Naive thymus-derived CD4-positive, alpha-beta T cell (primary cell): ENCODE measurements at regions not wholly inside any gene's neighbourhood (a gene's known extent, or its start where the extent isn't known, plus 50 kb on each side); places are given as distances from the start of the nearest gene placed in this dataset.

Experiments
- ATAC-seq: fragments of 150-1000 bp; cut with Tn5 transposase; 2 replicates; pipeline ENCODE4 v1.10.0; 2021; ENCODE audit warnings: mild to moderate bottlenecking, moderate library complexity
- CTCF ChIA-PET: fragments of 350-600 bp; sonication (Branson Sonifier 250); formaldehyde crosslinking; loops from one replicate; lab custom pipeline; 2021; ENCODE audit warnings: antibody characterized with exemption; lab: Charles Lee
- POLR2A ChIA-PET: fragments of 350-600 bp; sonication (Branson Sonifier 250); formaldehyde crosslinking; loops from one replicate; lab custom pipeline; 2021; ENCODE audit warnings: antibody characterized with exemption, inconsistent platforms; lab: Charles Lee
- DNase-seq, 9 donors: peaks; one replicate each; pipeline versions ENCODE4 v3.0.0 to v3.0.0-alpha.2; 2020 to 2022; ENCODE audit warnings: mixed read lengths in 1 of 9
- H3K27ac ChIP-seq: one replicate; pipeline ENCODE4 v1.7.0; 2013; ENCODE audit warnings: mild to moderate bottlenecking, low read depth, low read length, moderate library complexity
- H3K27me3 ChIP-seq, 2 donors: one replicate each; pipeline ENCODE4 v1.7.0; 2013; ENCODE audit warnings: low read length in 2 of 2, mild to moderate bottlenecking in 2 of 2, moderate library complexity in 2 of 2; ENCODE audit not compliant: control insufficient read depth in 2 of 2, insufficient read depth in 2 of 2
- H3K36me3 ChIP-seq, 3 experiments: 1 replicate in 2 of 3; 2 replicates in 1 of 3; pipeline ENCODE4 v1.7.0; 2013; ENCODE audit warnings: low read length in 3 of 3, mild to moderate bottlenecking in 3 of 3, moderate library complexity in 1 of 3; ENCODE audit not compliant: insufficient read depth in 3 of 3, control insufficient read depth in 2 of 3
- H3K4me1 ChIP-seq, 2 donors: one replicate each; pipeline ENCODE4 v1.7.0; 2013; ENCODE audit warnings: low read length in 2 of 2, mild to moderate bottlenecking in 2 of 2, moderate library complexity in 1 of 2; ENCODE audit not compliant: control insufficient read depth in 2 of 2, insufficient read depth in 2 of 2
- H3K4me3 ChIP-seq: 2 replicates; pipeline ENCODE4 v1.7.0; 2013; ENCODE audit warnings: mild to moderate bottlenecking, low read length
- H3K9me3 ChIP-seq, 3 experiments: 1 replicate in 2 of 3; 2 replicates in 1 of 3; pipeline ENCODE4 v1.7.0; 2013; ENCODE audit warnings: low read length in 3 of 3; ENCODE audit not compliant: control insufficient read depth in 2 of 3
- H3K27ac Mint-ChIP-seq, 9 donors: one replicate each; pipeline ENCODE4 v1.8.0; 2020 to 2022; ENCODE audit warnings: mixed read lengths in 9 of 9, mild to moderate bottlenecking in 8 of 9, moderate library complexity in 5 of 9, inconsistent platforms in 2 of 9
- H3K27me3 Mint-ChIP-seq, 5 donors: one replicate each; pipeline ENCODE4 v1.8.0; 2021 to 2022; ENCODE audit warnings: mixed read lengths in 5 of 5, mild to moderate bottlenecking in 1 of 5
- H3K36me3 Mint-ChIP-seq, 5 donors: one replicate each; pipeline ENCODE4 v1.8.0; 2020 to 2022; ENCODE audit warnings: mixed read lengths in 5 of 5, mild to moderate bottlenecking in 3 of 5, inconsistent platforms in 1 of 5
- H3K4me1 Mint-ChIP-seq, 7 donors: one replicate each; pipeline ENCODE4 v1.8.0; 2020 to 2022; ENCODE audit warnings: mixed read lengths in 7 of 7, mild to moderate bottlenecking in 3 of 7, inconsistent platforms in 1 of 7
- H3K4me3 Mint-ChIP-seq, 10 donors: one replicate each; pipeline ENCODE4 v1.8.0; 2020 to 2022; ENCODE audit warnings: mild to moderate bottlenecking in 10 of 10, mixed read lengths in 10 of 10, moderate library complexity in 6 of 10, inconsistent platforms in 2 of 10
- H3K9me3 Mint-ChIP-seq, 11 donors: one replicate each; pipeline ENCODE4 v1.8.0; 2020 to 2022; ENCODE audit warnings: mixed read lengths in 11 of 11, mild to moderate bottlenecking in 4 of 11, inconsistent platforms in 1 of 11, moderate library complexity in 1 of 11
- intact Hi-C, 2 donors: fragments of 100-400 bp; cut with micrococcal nuclease; formaldehyde crosslinking; loops; one replicate each; pipeline ENCODE4 v1.15.1; 2023

DNA sequence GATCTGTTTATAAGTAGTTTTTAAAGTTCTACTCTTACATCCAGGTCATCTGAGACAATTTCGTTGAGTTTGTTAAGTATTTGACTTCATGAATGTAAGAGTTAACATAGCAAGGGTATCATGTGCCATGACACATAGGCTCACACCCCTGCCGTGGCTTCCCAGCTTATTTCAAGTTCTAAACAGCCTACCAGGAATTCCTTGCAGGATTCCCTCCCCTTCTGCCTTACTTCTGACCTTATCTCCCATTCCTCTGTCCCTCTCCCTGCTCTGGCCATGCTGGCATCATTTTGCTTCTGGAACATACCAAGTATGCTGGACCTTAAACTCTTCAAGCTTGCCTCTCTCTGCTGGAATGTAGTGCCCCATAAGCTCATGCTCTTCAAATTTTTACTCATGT, 369.9 kb upstream of the PCDH7 start:
- no peaks in the 10 kb centered on the region for H3K27me3 Mint-ChIP-seq
- Histone ChIP-seq H3K9me3 (no peaks in the 10 kb centered on the region), H3K27me3 (no peaks in the 10 kb centered on the region), H3K27ac (no peak overlapping the region), H3K4me3 (no peak overlapping the region), H3K4me1 (no peaks in the 10 kb centered on the region), H3K36me3 (no peaks in the 10 kb centered on the region)
- no peaks in the 10 kb centered on the region for H3K4me1 Mint-ChIP-seq
- ChIA-PET POLR2A (no interaction called here), CTCF (no interaction called here)
- no peak overlapping the region for H3K27ac Mint-ChIP-seq
- H3K9me3 Mint-ChIP-seq = peaks cover 2 to 37% (median 15%) of the 10 kb centered on the region in 11 donors
- H3K36me3 Mint-ChIP-seq = no peaks in the 10 kb centered on the region
- no peak for ATAC-seq
- intact Hi-C loops = no loop called here
- no peak overlapping the region for H3K4me3 Mint-ChIP-seq
- no peak for DNase-seq

DNA sequence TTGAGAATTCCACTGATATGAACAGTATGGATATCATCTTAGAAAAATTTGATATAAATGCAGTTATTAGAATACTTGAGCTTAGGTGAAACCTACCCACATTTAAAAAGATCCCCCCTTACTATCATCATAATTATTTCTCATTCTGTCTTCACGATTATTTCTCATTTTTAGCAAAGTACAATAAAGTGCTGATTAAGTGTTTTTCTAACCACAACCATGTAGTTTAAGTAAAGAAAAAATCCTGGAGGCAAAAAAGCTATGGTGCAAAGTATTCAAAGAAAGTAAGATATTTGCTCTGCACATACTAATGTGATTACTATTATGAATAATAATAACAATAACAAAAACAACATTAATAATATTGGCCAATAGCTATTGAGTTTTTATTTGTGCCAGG, 365.6 kb upstream of the PCDH7 start:
- intact Hi-C loops = no loop called here
- ChIA-PET CTCF (no interaction called here), POLR2A (no interaction called here)
- H3K27ac ChIP-seq = no peak overlapping the region
- H3K4me3 ChIP-seq = no peak overlapping the region
- Mint-ChIP-seq H3K36me3 (no peaks in the 10 kb centered on the region), H3K4me3 (no peak overlapping the region), H3K27me3 (no peaks in the 10 kb centered on the region), H3K9me3 (peaks cover 0 to 47% (median 16%) of the 10 kb centered on the region in 11 donors), H3K4me1 (no peaks in the 10 kb centered on the region), H3K27ac (no peak overlapping the region)
- H3K9me3 ChIP-seq = no peaks in the 10 kb centered on the region
- DNase-seq (no peak), ATAC-seq (no peak)
- H3K36me3 ChIP-seq = no peaks in the 10 kb centered on the region
- no peaks in the 10 kb centered on the region for H3K4me1 ChIP-seq
- H3K27me3 ChIP-seq = no peaks in the 10 kb centered on the region

DNA sequence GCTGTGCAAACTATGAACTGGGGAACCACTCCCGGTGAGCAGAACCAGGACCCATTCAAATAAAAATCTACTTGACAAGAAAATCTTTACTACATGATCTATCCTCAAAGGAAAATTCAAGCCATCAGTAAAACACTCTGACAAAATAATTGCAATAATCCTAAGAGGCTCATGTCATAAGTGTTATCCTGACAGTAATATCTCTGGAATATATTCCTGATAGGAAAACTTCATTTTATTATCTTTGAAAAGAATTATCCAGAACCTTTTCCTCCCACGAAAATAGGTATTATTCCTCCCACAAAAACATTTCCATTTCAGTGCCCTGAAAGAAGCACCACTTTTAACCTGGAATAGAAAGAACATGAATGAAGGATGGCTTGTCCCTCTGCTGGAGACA, 357.7 kb upstream of the PCDH7 start:
- H3K9me3 Mint-ChIP-seq = peaks cover 2 to 27% (median 15%) of the 10 kb centered on the region in 11 donors
- DNase-seq (no peak), ATAC-seq (no peak)
- intact Hi-C loops = no loop called here
- H3K4me3 Mint-ChIP-seq = no peak overlapping the region
- Histone ChIP-seq H3K27me3 (no peaks in the 10 kb centered on the region), H3K9me3 (no peaks in the 10 kb centered on the region), H3K4me1 (no peaks in the 10 kb centered on the region), H3K27ac (no peak overlapping the region), H3K36me3 (no peaks in the 10 kb centered on the region), H3K4me3 (no peak overlapping the region)
- ChIA-PET CTCF (no interaction called here), POLR2A (no interaction called here)
- no peaks in the 10 kb centered on the region for H3K36me3 Mint-ChIP-seq
- H3K27me3 Mint-ChIP-seq = no peaks in the 10 kb centered on the region
- no peaks in the 10 kb centered on the region for H3K4me1 Mint-ChIP-seq
- no peak overlapping the region for H3K27ac Mint-ChIP-seq

DNA sequence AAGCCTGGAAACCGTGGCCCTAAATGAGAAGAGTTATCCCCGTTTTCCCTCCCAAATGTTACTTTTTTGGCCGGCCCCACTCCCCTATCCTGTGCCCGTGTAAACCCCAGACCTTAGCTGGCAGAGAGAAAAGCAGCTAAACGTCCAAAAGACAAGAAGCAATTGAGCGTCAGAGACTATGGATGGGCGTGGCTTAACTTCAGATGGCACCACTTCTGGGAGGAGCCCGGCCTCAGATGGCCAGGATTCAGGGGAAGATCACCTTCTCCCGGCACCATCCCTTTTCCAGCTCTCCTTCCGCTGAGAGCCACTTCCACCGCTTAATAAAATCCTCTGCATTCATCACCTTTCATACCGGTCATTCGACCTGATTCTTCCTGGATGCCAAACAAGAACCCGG, 350.1 kb upstream of the PCDH7 start:
- H3K4me3 Mint-ChIP-seq = no peak overlapping the region
- intact Hi-C loops = no loop called here
- DNase-seq (no peak), ATAC-seq (no peak)
- ChIA-PET POLR2A (no interaction called here), CTCF (no interaction called here)
- Histone ChIP-seq H3K27me3 (no peaks in the 10 kb centered on the region), H3K36me3 (no peaks in the 10 kb centered on the region), H3K4me1 (no peaks in the 10 kb centered on the region), H3K27ac (no peak overlapping the region), H3K9me3 (no peaks in the 10 kb centered on the region), H3K4me3 (no peak overlapping the region)
- H3K9me3 Mint-ChIP-seq = peaks cover 0 to 29% (median 6%) of the 10 kb centered on the region in 11 donors
- no peaks in the 10 kb centered on the region for H3K27me3 Mint-ChIP-seq
- no peaks in the 10 kb centered on the region for H3K36me3 Mint-ChIP-seq
- H3K27ac Mint-ChIP-seq = no peak overlapping the region
- no peaks in the 10 kb centered on the region for H3K4me1 Mint-ChIP-seq

DNA sequence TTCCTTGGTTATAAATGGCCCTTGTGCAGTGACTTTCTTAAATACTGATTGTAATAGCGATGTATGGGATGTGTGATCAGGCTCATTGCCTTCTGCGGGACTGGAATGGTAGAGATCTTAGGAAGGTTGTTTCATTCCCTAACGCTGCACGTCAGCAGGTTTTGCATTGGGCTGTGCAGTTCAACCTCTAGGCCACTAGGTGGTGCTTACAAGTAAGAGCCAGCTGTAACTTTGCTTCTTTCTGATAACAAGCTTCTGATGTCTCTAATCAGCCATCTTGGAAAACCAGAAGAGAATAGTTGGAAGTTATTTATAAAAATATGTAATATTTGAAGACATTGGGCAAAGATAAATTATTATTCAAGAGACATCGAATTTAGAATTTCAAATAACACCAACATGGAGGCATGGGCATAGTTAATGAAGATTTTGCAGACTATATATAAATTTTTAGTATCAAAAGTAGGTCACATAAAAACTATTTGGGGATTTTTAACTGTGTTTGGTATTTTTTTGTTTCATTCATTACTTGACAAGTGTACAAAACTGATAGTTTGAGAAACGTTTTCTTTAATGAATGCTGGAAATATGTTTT, 339.7 kb upstream of the PCDH7 start:
- no peak overlapping the region for H3K4me3 ChIP-seq
- H3K27me3 ChIP-seq = no peaks in the 10 kb centered on the region
- ChIA-PET CTCF (no interaction called here), POLR2A (no interaction called here)
- Mint-ChIP-seq H3K9me3 (peaks cover 0 to 32% (median 6%) of the 10 kb centered on the region in 11 donors), H3K4me3 (no peak overlapping the region), H3K27me3 (no peaks in the 10 kb centered on the region), H3K36me3 (no peaks in the 10 kb centered on the region), H3K4me1 (no peaks in the 10 kb centered on the region), H3K27ac (no peak overlapping the region)
- H3K36me3 ChIP-seq = no peaks in the 10 kb centered on the region
- ATAC-seq (no peak), DNase-seq (no peak)
- no peak overlapping the region for H3K27ac ChIP-seq
- no peaks in the 10 kb centered on the region for H3K4me1 ChIP-seq
- H3K9me3 ChIP-seq = no peaks in the 10 kb centered on the region
- intact Hi-C loops = no loop called here

DNA sequence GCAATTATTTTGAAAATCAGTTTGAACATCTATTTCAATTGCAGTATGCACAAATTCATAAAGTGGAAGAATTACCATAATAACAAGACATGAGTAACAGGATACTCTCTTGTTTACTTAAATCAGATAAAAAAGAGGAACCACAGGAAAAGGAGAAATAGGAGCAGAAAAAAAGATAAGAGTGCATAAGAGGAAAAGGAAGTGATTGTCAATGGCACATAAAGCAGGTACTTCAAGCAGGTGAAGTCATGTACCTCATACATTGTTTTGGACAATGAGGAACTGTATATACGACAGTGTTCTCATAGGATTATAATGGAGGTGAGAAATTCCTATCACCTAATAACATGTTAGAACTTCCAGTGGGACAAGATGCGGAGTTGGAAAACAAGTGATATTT, 334.5 kb upstream of the PCDH7 start:
- ChIA-PET POLR2A (no interaction called here), CTCF (no interaction called here)
- ATAC-seq (no peak), DNase-seq (no peak)
- no peaks in the 10 kb centered on the region for H3K27me3 ChIP-seq
- no peaks in the 10 kb centered on the region for H3K4me1 ChIP-seq
- no peak overlapping the region for H3K4me3 ChIP-seq
- H3K27ac ChIP-seq = no peak overlapping the region
- no peak overlapping the region for H3K27ac Mint-ChIP-seq
- intact Hi-C loops = no loop called here
- H3K9me3 ChIP-seq = no peaks in the 10 kb centered on the region
- H3K27me3 Mint-ChIP-seq = no peaks in the 10 kb centered on the region
- no peaks in the 10 kb centered on the region for H3K36me3 ChIP-seq
- H3K36me3 Mint-ChIP-seq = no peaks in the 10 kb centered on the region
- H3K4me3 Mint-ChIP-seq = no peak overlapping the region
- peaks cover 0 to 26% (median 4%) of the 10 kb centered on the region in 11 donors for H3K9me3 Mint-ChIP-seq
- no peaks in the 10 kb centered on the region for H3K4me1 Mint-ChIP-seq

DNA sequence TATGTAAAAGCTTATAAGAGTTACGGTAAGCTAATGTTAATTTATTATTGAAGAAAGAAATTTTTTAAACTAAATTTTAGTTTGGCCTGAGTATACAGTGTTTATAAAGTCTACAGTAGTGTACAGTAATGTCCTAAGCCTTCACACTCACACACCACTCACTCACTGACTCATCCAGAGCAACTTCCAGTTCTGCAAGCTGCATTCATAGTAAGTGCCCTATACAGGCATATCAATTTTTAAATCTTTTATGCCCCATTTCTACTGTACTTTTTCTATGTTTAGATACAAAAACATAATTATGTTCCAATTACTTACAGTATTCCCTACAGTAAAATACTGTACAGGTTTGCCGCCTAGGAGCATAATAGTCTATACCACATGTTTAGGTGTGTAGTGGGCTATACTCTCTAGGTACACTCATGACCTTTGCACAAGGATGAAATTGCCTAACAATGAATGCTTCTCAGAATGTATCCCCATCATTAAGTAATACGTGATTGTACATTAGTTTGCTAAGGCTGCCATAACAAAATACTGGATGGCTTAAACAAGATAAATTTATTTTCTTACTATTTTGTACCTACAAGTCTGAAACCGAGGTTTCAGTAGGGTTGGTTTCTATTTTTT, 333.8 kb upstream of the PCDH7 start:
- DNase-seq (no peak), ATAC-seq (no peak)
- Mint-ChIP-seq H3K4me1 (no peaks in the 10 kb centered on the region), H3K36me3 (no peaks in the 10 kb centered on the region), H3K27ac (no peak overlapping the region), H3K9me3 (peaks cover 0 to 28% (median 5%) of the 10 kb centered on the region in 11 donors), H3K4me3 (no peak overlapping the region), H3K27me3 (no peaks in the 10 kb centered on the region)
- POLR2A ChIA-PET = no interaction called here
- intact Hi-C loops = no loop called here
- Histone ChIP-seq H3K27ac (no peak overlapping the region), H3K4me3 (no peak overlapping the region), H3K9me3 (no peaks in the 10 kb centered on the region), H3K4me1 (no peaks in the 10 kb centered on the region), H3K36me3 (no peaks in the 10 kb centered on the region), H3K27me3 (no peaks in the 10 kb centered on the region)
- CTCF ChIA-PET = no interaction called here
